ENCODE measurements at regions not wholly inside any gene's neighbourhood (a gene's known extent, or its start where the extent isn't known, plus 50 kb on each side); places are given as distances from the start of the nearest gene placed in this dataset.

DNA sequence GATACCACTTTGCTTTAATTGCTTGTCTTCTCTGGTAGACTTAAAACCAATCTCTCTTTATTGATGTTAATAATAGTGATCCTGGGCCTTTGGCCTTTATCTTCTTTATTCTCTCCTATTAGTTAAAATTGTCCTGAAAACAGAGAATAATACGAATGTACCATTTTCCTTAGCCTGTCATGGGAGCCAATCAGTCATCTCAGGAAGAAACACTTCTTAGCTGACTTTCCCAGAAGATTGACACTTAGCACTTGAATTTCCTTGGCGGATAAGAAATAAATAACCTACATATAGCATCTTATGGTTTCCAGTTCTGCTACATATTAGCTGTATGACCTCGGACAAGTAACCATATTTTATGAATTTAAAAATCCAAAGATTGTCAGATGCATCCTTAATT lies 338.4 kb upstream of the SLC14A2 start:
- Histone ChIP-seq H3K27me3 (replicated peaks; ENCODE audit: insufficient read depth, low read depth, low read length, poor library complexity) (no peaks in the 10 kb centered on the region), H3K36me3 (ENCODE audit: insufficient read depth, low read length, poor library complexity, severe bottlenecking) (no peaks in the 10 kb centered on the region), H3K4me1 (ENCODE audit: insufficient read depth, low read length, poor library complexity, severe bottlenecking) (no peaks in the 10 kb centered on the region), H3K4me3 (ENCODE audit: low read depth, low read length, poor library complexity, severe bottlenecking) (no peak overlapping the region), H3K9me3 (ENCODE audit: low read depth, low read length, poor library complexity, severe bottlenecking) (no peaks in the 10 kb centered on the region), H3K27ac (ENCODE audit: low read depth, low read length, poor library complexity, severe bottlenecking) (no peak overlapping the region)
- intact Hi-C loops (cut with micrococcal nuclease; ENCODE audit: unreplicated experiment) = no loop called here
- POLR2A ChIA-PET (ENCODE audit: low non-redundant PET) = no interaction called here
- DNase-seq (ENCODE audit: low spot score) = no peak
- BruUV-seq (replicated peaks) = no TSS peak
- CTCF ChIA-PET = no interaction called here
- no peak for TF ChIP-seq EZH2 (IDR thresholded peaks at IDR 0.05; ENCODE audit: borderline replicate concordance, low read depth, low read length, poor library complexity, severe bottlenecking)
- TF ChIP-seq, protein P1, sequence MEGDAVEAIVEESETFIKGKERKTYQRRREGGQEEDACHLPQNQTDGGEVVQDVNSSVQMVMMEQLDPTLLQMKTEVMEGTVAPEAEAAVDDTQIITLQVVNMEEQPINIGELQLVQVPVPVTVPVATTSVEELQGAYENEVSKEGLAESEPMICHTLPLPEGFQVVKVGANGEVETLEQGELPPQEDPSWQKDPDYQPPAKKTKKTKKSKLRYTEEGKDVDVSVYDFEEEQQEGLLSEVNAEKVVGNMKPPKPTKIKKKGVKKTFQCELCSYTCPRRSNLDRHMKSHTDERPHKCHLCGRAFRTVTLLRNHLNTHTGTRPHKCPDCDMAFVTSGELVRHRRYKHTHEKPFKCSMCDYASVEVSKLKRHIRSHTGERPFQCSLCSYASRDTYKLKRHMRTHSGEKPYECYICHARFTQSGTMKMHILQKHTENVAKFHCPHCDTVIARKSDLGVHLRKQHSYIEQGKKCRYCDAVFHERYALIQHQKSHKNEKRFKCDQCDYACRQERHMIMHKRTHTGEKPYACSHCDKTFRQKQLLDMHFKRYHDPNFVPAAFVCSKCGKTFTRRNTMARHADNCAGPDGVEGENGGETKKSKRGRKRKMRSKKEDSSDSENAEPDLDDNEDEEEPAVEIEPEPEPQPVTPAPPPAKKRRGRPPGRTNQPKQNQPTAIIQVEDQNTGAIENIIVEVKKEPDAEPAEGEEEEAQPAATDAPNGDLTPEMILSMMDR (conservative IDR thresholded peaks at IDR 0.05; ENCODE audit: low read depth, low read length) = no peak

GRCh38 chr18:45277908-45278307 lies 337.4 kb upstream of the SLC14A2 start:
- ChIA-PET POLR2A (ENCODE audit: low non-redundant PET) (no interaction called here), CTCF (no interaction called here)
- Histone ChIP-seq H3K36me3 (ENCODE audit: insufficient read depth, low read length, poor library complexity, severe bottlenecking) (no peaks in the 10 kb centered on the region), H3K27me3 (replicated peaks; ENCODE audit: insufficient read depth, low read depth, low read length, poor library complexity) (no peaks in the 10 kb centered on the region), H3K4me1 (ENCODE audit: insufficient read depth, low read length, poor library complexity, severe bottlenecking) (no peaks in the 10 kb centered on the region), H3K4me3 (ENCODE audit: low read depth, low read length, poor library complexity, severe bottlenecking) (no peak overlapping the region), H3K9me3 (ENCODE audit: low read depth, low read length, poor library complexity, severe bottlenecking) (no peaks in the 10 kb centered on the region), H3K27ac (ENCODE audit: low read depth, low read length, poor library complexity, severe bottlenecking) (no peak overlapping the region)
- no TSS peak for BruUV-seq (replicated peaks)
- no peak for DNase-seq (ENCODE audit: low spot score)
- TF ChIP-seq EZH2 (IDR thresholded peaks at IDR 0.05; ENCODE audit: borderline replicate concordance, low read depth, low read length, poor library complexity, severe bottlenecking) = no peak
- TF ChIP-seq, protein P1 (conservative IDR thresholded peaks at IDR 0.05; ENCODE audit: low read depth, low read length) = no peak
- intact Hi-C loops (cut with micrococcal nuclease; ENCODE audit: unreplicated experiment) = no loop called here

DNA sequence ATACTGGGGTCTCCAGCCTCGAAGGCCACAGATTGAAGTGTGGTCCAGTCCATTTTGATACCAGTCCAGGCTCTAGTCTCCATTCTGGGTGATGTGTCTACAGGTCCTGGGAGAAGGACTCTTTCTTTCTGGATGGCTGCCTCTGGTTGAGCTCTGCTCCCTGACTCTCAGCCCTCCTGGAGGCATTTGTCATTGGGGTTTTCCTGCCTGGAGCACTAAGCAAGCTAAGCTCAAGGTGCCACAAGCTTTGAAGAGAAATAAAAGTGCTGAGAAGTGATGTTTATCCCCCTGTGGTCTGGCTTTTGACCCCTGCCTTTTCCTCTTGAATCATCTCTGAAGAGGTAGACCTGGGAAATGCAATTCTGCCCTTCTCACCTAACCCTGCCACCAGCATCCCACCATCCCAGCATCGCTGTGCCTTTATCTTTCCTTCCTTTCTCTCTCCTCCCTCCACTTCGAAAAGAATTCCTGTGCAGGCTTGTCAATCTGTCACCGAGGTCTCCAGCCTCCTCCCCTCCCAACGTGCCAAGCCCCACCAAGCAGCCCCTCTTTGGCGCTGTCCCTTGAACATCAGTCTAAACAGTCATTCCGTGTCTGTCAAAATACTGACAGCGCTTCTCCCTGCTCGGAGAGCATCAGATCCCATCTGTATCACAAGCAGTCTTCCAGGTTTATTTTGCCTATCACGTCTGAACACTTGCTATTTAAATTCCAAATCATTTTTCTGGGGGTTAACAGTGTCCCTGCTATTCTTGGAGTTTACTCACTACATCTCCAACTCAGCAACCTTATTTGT lies 334.6 kb upstream of the SLC14A2 start:
- TF ChIP-seq, protein P1 (conservative IDR thresholded peaks at IDR 0.05; ENCODE audit: low read depth, low read length) = no peak
- no peak for TF ChIP-seq EZH2 (IDR thresholded peaks at IDR 0.05; ENCODE audit: borderline replicate concordance, low read depth, low read length, poor library complexity, severe bottlenecking)
- H3K9me3 ChIP-seq (ENCODE audit: low read depth, low read length, poor library complexity, severe bottlenecking) = no peaks in the 10 kb centered on the region
- ChIA-PET POLR2A (ENCODE audit: low non-redundant PET) (no interaction called here), CTCF (no interaction called here)
- H3K36me3 ChIP-seq (ENCODE audit: insufficient read depth, low read length, poor library complexity, severe bottlenecking) = no peaks in the 10 kb centered on the region
- H3K27me3 ChIP-seq (replicated peaks; ENCODE audit: insufficient read depth, low read depth, low read length, poor library complexity) = peaks cover 3% of the 10 kb centered on the region
- no peak overlapping the region for H3K4me3 ChIP-seq (ENCODE audit: low read depth, low read length, poor library complexity, severe bottlenecking)
- no peaks in the 10 kb centered on the region for H3K4me1 ChIP-seq (ENCODE audit: insufficient read depth, low read length, poor library complexity, severe bottlenecking)
- no peak for DNase-seq (ENCODE audit: low spot score)
- no TSS peak for BruUV-seq (replicated peaks)
- no peak overlapping the region for H3K27ac ChIP-seq (ENCODE audit: low read depth, low read length, poor library complexity, severe bottlenecking)
- intact Hi-C loops (cut with micrococcal nuclease; ENCODE audit: unreplicated experiment) = no loop called here

All from A673 (cell line).